GM23248 (cell line): ENCODE measurements at regions not wholly inside any gene's neighbourhood (a gene's known extent, or its start where the extent isn't known, plus 50 kb on each side); places are given as distances from the start of the nearest gene placed in this dataset.

Experiments
- EZH2 ChIP-seq: fragments of 200-600 bp; sonication (generic); IDR thresholded peaks from 2 replicates; pipeline ENCODE4 v1.6.1; 2018; ENCODE audit warnings: antibody characterized with exemption, mild to moderate bottlenecking; ENCODE audit not compliant: insufficient read depth, poor library complexity, severe bottlenecking
- EZH2phosphoT487 ChIP-seq: fragments of 200-600 bp; sonication (generic); IDR thresholded peaks from 2 replicates; pipeline ENCODE4 v1.6.1; 2018; ENCODE audit warnings: antibody characterized with exemption, moderate library complexity, mild to moderate bottlenecking, low read depth; ENCODE audit not compliant: insufficient read depth

- TF ChIP-seq EZH2 (no peak), EZH2phosphoT487 (no peak)
Observed at GRCh38 chr2:223363085-223363484, 239.1 kb downstream of the SCG2 start.
